B cell (primary cell): ENCODE measurements at regions not wholly inside any gene's neighbourhood (a gene's known extent, or its start where the extent isn't known, plus 50 kb on each side); places are given as distances from the start of the nearest gene placed in this dataset.

ENCODE experiments used
- CTCF ChIP-seq: fragments of 200-600 bp; IDR thresholded peaks from one replicate; pipeline ENCODE4 v1.8.0; 2022; ENCODE audit warnings: antibody characterized with exemption, mild to moderate bottlenecking
- EZH2 ChIP-seq: IDR thresholded peaks from 2 replicates; pipeline ENCODE4 v1.6.1; 2012; ENCODE audit warnings: borderline replicate concordance, low read depth, mild to moderate bottlenecking, moderate library complexity, low read length; ENCODE audit not compliant: insufficient read depth, poor library complexity, severe bottlenecking

GRCh38 chr4:120232050-120232449 lies 165.4 kb upstream of the MAD2L1 start:
- TF ChIP-seq CTCF (no peak), EZH2 (no peak)
